Small intestine (tissue), 7 donors: ENCODE measurements at regions not wholly inside any gene's neighbourhood (a gene's known extent, or its start where the extent isn't known, plus 50 kb on each side); places are given as distances from the start of the nearest gene placed in this dataset.

Source experiments
- DNase-seq, 2 donors: peaks; one replicate each; pipeline versions ENCODE4 v3.0.0 to v3.0.0-alpha.2; 2013
- FAIRE-seq: peaks from 2 replicates; lab custom pipeline; 2012; peaks lifted over from hg19 to GRCh38; lab: Jason Lieb, UNC
- H3K27ac ChIP-seq, 3 donors: one replicate each; pipeline ENCODE4 v1.5.1; 2013; ENCODE audit warnings: low read length in 2 of 3, mild to moderate bottlenecking in 2 of 3, control low read depth in 1 of 3, inconsistent platforms in 1 of 3, low read depth in 1 of 3, moderate library complexity in 1 of 3
- H3K27me3 ChIP-seq, 3 donors: one replicate each; pipeline ENCODE4 v1.6.1; 2013; ENCODE audit warnings: low read length in 3 of 3, inconsistent platforms in 1 of 3; ENCODE audit not compliant: control insufficient read depth in 3 of 3, insufficient read depth in 3 of 3
- H3K36me3 ChIP-seq, 3 donors: one replicate each; pipeline ENCODE4 v1.6.1; 2013; ENCODE audit warnings: low read length in 3 of 3, inconsistent platforms in 1 of 3, low read depth in 1 of 3, mild to moderate bottlenecking in 1 of 3, moderate library complexity in 1 of 3; ENCODE audit not compliant: control insufficient read depth in 3 of 3, insufficient read depth in 2 of 3
- H3K4me1 ChIP-seq, 3 donors: one replicate each; pipeline ENCODE4 v1.6.1; 2013; ENCODE audit warnings: low read length in 2 of 3, inconsistent platforms in 1 of 3, low read depth in 1 of 3, mild to moderate bottlenecking in 1 of 3, moderate library complexity in 1 of 3; ENCODE audit not compliant: control insufficient read depth in 3 of 3, insufficient read depth in 2 of 3
- H3K4me3 ChIP-seq, 3 donors: one replicate each; pipeline ENCODE4 v1.5.1; 2013; ENCODE audit warnings: low read length in 3 of 3, control low read depth in 1 of 3, inconsistent platforms in 1 of 3, low read depth in 1 of 3, mild to moderate bottlenecking in 1 of 3, moderate library complexity in 1 of 3
- H3K9me3 ChIP-seq, 2 donors: one replicate each; pipeline ENCODE4 v1.6.1; 2013; ENCODE audit warnings: low read depth in 1 of 2, low read length in 1 of 2; ENCODE audit not compliant: control insufficient read depth in 2 of 2, insufficient read depth in 1 of 2
- WGBS, 3 donors: extraction: QIAGEN DNeasy Blood & Tissue Kit; methylation state at CpG; one replicate each; pipeline ENCODE4 v1.1.7; 2013; 5-methylcytosine and 5-hydroxymethylcytosine counted together
- donor health status: healthy with polysubstance abuse.
- donor health status: control.
- donor health status: control.
- donor health status: Bipolar disorder and iron deficiency.
- donor health status: healthy.

- Histone ChIP-seq H3K9me3 (no peaks in the 10 kb centered on the region), H3K27ac (no peak overlapping the region), H3K4me1 (no peaks in the 10 kb centered on the region), H3K36me3 (no peaks in the 10 kb centered on the region), H3K27me3 (no peaks in the 10 kb centered on the region), H3K4me3 (no peak overlapping the region)
- WGBS, 3 donors: 68 to 72% (median 71%) methylated on average over 5 of the region's 5 CpGs
- DNase-seq: no peak
- no peak for FAIRE-seq
Measured at GRCh38 chr2:125185691-125186270, 1160.7 kb downstream of the CNTNAP5 start.

GRCh38 chr2:125207431-125207830, 1182.3 kb downstream of the CNTNAP5 start:
- H3K27ac ChIP-seq: no peak overlapping the region
- no peak overlapping the region for H3K4me3 ChIP-seq
- no peaks in the 10 kb centered on the region for H3K4me1 ChIP-seq
- DNase-seq: no peak
- H3K27me3 ChIP-seq: no peaks in the 10 kb centered on the region
- H3K9me3 ChIP-seq: no peaks in the 10 kb centered on the region
- H3K36me3 ChIP-seq: no peaks in the 10 kb centered on the region
- 72 to 84% (median 80%) methylated on average over 3 of the region's 3 CpGs for WGBS, 3 donors
- no peak for FAIRE-seq

GRCh38 chr2:125216321-125216720, 1191.2 kb downstream of the CNTNAP5 start:
- FAIRE-seq (no peak), DNase-seq (no peak)
- Histone ChIP-seq H3K4me1 (no peaks in the 10 kb centered on the region), H3K36me3 (no peaks in the 10 kb centered on the region), H3K27me3 (no peaks in the 10 kb centered on the region), H3K9me3 (peaks cover 0 to 2% of the 10 kb centered on the region in 2 donors), H3K4me3 (no peak overlapping the region), H3K27ac (no peak overlapping the region)

GRCh38 chr2:125224188-125224587, 1199.1 kb downstream of the CNTNAP5 start:
- DNase-seq (no peak), FAIRE-seq (no peak)

GRCh38 chr2:125224830-125225229, 1199.7 kb downstream of the CNTNAP5 start:
- Histone ChIP-seq H3K4me3 (no peak overlapping the region), H3K4me1 (no peaks in the 10 kb centered on the region), H3K27me3 (no peaks in the 10 kb centered on the region), H3K9me3 (peaks cover 0 to 23% of the 10 kb centered on the region in 2 donors), H3K27ac (no peak overlapping the region), H3K36me3 (no peaks in the 10 kb centered on the region)
- FAIRE-seq (no peak), DNase-seq (no peak)
- WGBS, 3 donors: 79 to 89% (median 87%) methylated on average over 3 of the region's 3 CpGs

More at GRCh38 chr2:125224188-125224587, 1199.1 kb downstream of the CNTNAP5 start:
- H3K27ac ChIP-seq: no peak overlapping the region
- no peaks in the 10 kb centered on the region for H3K27me3 ChIP-seq
- no peaks in the 10 kb centered on the region for H3K4me1 ChIP-seq
- H3K36me3 ChIP-seq: no peaks in the 10 kb centered on the region
- H3K4me3 ChIP-seq: no peak overlapping the region
- H3K9me3 ChIP-seq: peaks cover 0 to 23% of the 10 kb centered on the region in 2 donors
- 78 to 88% (median 88%) methylated on average over 6 of the region's 6 CpGs for WGBS, 3 donors

GRCh38 chr2:125227843-125228392, 1202.8 kb downstream of the CNTNAP5 start:
- peaks cover 0 to 10% of the 10 kb centered on the region in 2 donors for H3K9me3 ChIP-seq
- H3K27me3 ChIP-seq: no peaks in the 10 kb centered on the region
- no peaks in the 10 kb centered on the region for H3K4me1 ChIP-seq
- WGBS, 3 donors: 74 to 83% (median 78%) methylated on average over 2 of the region's 2 CpGs
- DNase-seq (no peak), FAIRE-seq (no peak)
- H3K27ac ChIP-seq: no peak overlapping the region
- H3K36me3 ChIP-seq: no peaks in the 10 kb centered on the region
- no peak overlapping the region for H3K4me3 ChIP-seq

GRCh38 chr2:125240870-125241269, 1215.8 kb downstream of the CNTNAP5 start:
- no peaks in the 10 kb centered on the region for H3K27me3 ChIP-seq
- no peak for DNase-seq
- no peaks in the 10 kb centered on the region for H3K36me3 ChIP-seq
- no peak overlapping the region for H3K27ac ChIP-seq
- no peak overlapping the region for H3K4me3 ChIP-seq
- FAIRE-seq: no peak
- WGBS, 3 donors: 89 to 91% (median 89%) methylated on average over 6 of the region's 6 CpGs
- no peaks in the 10 kb centered on the region for H3K4me1 ChIP-seq
- no peaks in the 10 kb centered on the region for H3K9me3 ChIP-seq

- H3K9me3 ChIP-seq: no peaks in the 10 kb centered on the region
- no peak overlapping the region for H3K27ac ChIP-seq
- H3K4me3 ChIP-seq: no peak overlapping the region
- no peaks in the 10 kb centered on the region for H3K4me1 ChIP-seq
- H3K36me3 ChIP-seq: no peaks in the 10 kb centered on the region
- H3K27me3 ChIP-seq: no peaks in the 10 kb centered on the region
- DNase-seq (no peak), FAIRE-seq (no peak)
- WGBS, 3 donors: 71 to 95% (median 87%) methylated on average over 1 of the region's 1 CpG
Measured at GRCh38 chr2:125243074-125243473, 1218.0 kb downstream of the CNTNAP5 start.

- H3K4me3 ChIP-seq: no peak overlapping the region
- WGBS, 3 donors: 58 to 78% (median 61%) methylated on average over 6 of the region's 6 CpGs
- no peak for FAIRE-seq
- no peak overlapping the region for H3K27ac ChIP-seq
- H3K4me1 ChIP-seq: no peaks in the 10 kb centered on the region
- no peaks in the 10 kb centered on the region for H3K27me3 ChIP-seq
- peak in 1 of 2 donors; percentile 13 for DNase-seq
- no peaks in the 10 kb centered on the region for H3K9me3 ChIP-seq
- no peaks in the 10 kb centered on the region for H3K36me3 ChIP-seq
Measured at GRCh38 chr2:125254010-125254409, 1228.9 kb downstream of the CNTNAP5 start.
